HCT116 (cell line): ENCODE measurements at regions not wholly inside any gene's neighbourhood (a gene's known extent, or its start where the extent isn't known, plus 50 kb on each side); places are given as distances from the start of the nearest gene placed in this dataset.
"Not testable (repeated sequence)": the region's sequence is repeated elsewhere in the genome, so short reads cannot be mapped to it uniquely, and the experiment has no call there.

Experiments used
- ATAC-seq: fragments of 200-7000 bp; cut with Tn5 transposase; 2 replicates; pipeline ENCODE4 v1.9.1; 2020; ENCODE audit warnings: mild to moderate bottlenecking, moderate library complexity
- BruUV-seq: library from RNA; stranded (reverse); fragments of 400-500 nt; replicated peaks from 2 replicates; lab custom pipeline; 2021; lab: Mats Ljungman, UMichigan
- CTCF ChIA-PET: fragments of 300-600 bp; sonication (Branson Sonifier 250); formaldehyde crosslinking; loops from one replicate; lab custom pipeline; 2021; ENCODE audit warnings: antibody characterized with exemption; lab: Charles Lee
- POLR2A ChIA-PET: fragments of 300-600, 350-600 bp; sonication (Branson Sonifier 250); formaldehyde crosslinking; loops from one replicate; lab custom pipeline; 2021; ENCODE audit warnings: antibody characterized with exemption; lab: Charles Lee
- RAD21 ChIA-PET, 2 experiments: fragments of 300-600 bp; sonication (Branson Sonifier 250); formaldehyde crosslinking; loops; one replicate each; lab custom pipeline; 2023; ENCODE audit warnings: low total read pairs in 2 of 2; ENCODE audit not compliant: uncharacterized antibody in 2 of 2, unreplicated experiment in 2 of 2, low non-redundant PET in 1 of 2; lab: Charles Lee
- DNase-seq: peaks from one replicate; pipeline ENCODE4 v3.0.0-alpha.2; 2010; ENCODE audit warnings: low read depth, low spot score
- H2AFZ ChIP-seq: fragments of 200-600 bp; shearing (Covaris generic), sonication (generic); 2 replicates; pipeline ENCODE4 v1.6.1; 2017; ENCODE audit warnings: low read depth, mixed run types, mixed read lengths, antibody characterized with exemption, low read length; ENCODE audit not compliant: poor library complexity, severe bottlenecking
- H3K27ac ChIP-seq: 2 replicates; pipeline ENCODE4 v1.5.1; 2012; ENCODE audit warnings: low read depth, low read length
- H3K27me3 ChIP-seq: fragments of 200-600 bp; sonication (generic); 2 replicates; pipeline ENCODE4 v1.6.1; 2016; ENCODE audit warnings: mixed run types, low read length, mixed read lengths; ENCODE audit not compliant: insufficient read depth
- H3K36me3 ChIP-seq, 2 experiments: fragments of 200-500 bp in 1 of 2; fragments of 200-600 bp in 1 of 2; sonication (Bioruptor generic) in 1 of 2; sonication (generic) in 1 of 2; 2 replicates each; pipeline versions ENCODE4 v1.5.1 to v1.6.1; 2014 to 2016; ENCODE audit warnings: low read length in 2 of 2, inconsistent platforms in 1 of 2, mixed read lengths in 1 of 2, mixed run types in 1 of 2; ENCODE audit not compliant: insufficient read depth in 2 of 2, control insufficient read depth in 1 of 2
- H3K4me1 ChIP-seq, 2 experiments: fragments of 200-600 bp in 1 of 2; sonication (generic) in 1 of 2; 2 replicates each; pipeline versions ENCODE4 v1.5.1 to v1.6.1; 2012 to 2017; ENCODE audit warnings: low read length in 2 of 2, inconsistent platforms in 1 of 2, mild to moderate bottlenecking in 1 of 2, mixed read lengths in 1 of 2, mixed run types in 1 of 2, moderate library complexity in 1 of 2; ENCODE audit not compliant: insufficient read depth in 2 of 2, control insufficient read depth in 1 of 2
- H3K4me2 ChIP-seq: fragments of 200-600 bp; sonication (generic); 2 replicates; pipeline ENCODE4 v1.6.1; 2017; ENCODE audit warnings: mixed run types, low read length, mixed read lengths
- H3K4me3 ChIP-seq, 2 experiments: fragments of 200-600 bp in 1 of 2; sonication (generic) in 1 of 2; replicated peaks in 1 of 2; 2 replicates each; pipeline ENCODE4 v1.5.1; 2011 to 2016; ENCODE audit warnings: low read length in 2 of 2, control low read depth in 1 of 2, low read depth in 1 of 2, mild to moderate bottlenecking in 1 of 2, mixed read lengths in 1 of 2, mixed run types in 1 of 2
- H3K79me2 ChIP-seq: fragments of 200-600 bp; sonication (generic); 2 replicates; pipeline ENCODE4 v1.6.1; 2017; ENCODE audit warnings: mild to moderate bottlenecking, mixed run types, low read length, moderate library complexity, mixed read lengths; ENCODE audit not compliant: insufficient read depth
- H3K9ac ChIP-seq: fragments of 200-600 bp; sonication (generic); 2 replicates; pipeline ENCODE4 v1.6.1; 2016; ENCODE audit warnings: low read length, mixed read lengths
- H3K9me2 ChIP-seq: fragments of 200-600 bp; sonication (generic), shearing (Covaris generic); 2 replicates; pipeline ENCODE4 v1.6.1; 2017; ENCODE audit warnings: mixed run types, mild to moderate bottlenecking, moderate library complexity; ENCODE audit not compliant: insufficient read depth
- H3K9me3 ChIP-seq, 2 experiments: fragments of 200-500 bp in 1 of 2; fragments of 200-600 bp in 1 of 2; sonication (Bioruptor generic) in 1 of 2; sonication (generic) in 1 of 2; 2 replicates each; pipeline ENCODE4 v1.6.1; 2014 to 2017; ENCODE audit warnings: low read length in 2 of 2, mixed read lengths in 2 of 2, inconsistent platforms in 1 of 2, low read depth in 1 of 2, mild to moderate bottlenecking in 1 of 2, mixed run types in 1 of 2, moderate library complexity in 1 of 2; ENCODE audit not compliant: control insufficient read depth in 1 of 2, insufficient read depth in 1 of 2
- H4K20me1 ChIP-seq: fragments of 200-600 bp; sonication (generic), shearing (Covaris generic); 2 replicates; pipeline ENCODE4 v1.6.1; 2017; ENCODE audit warnings: mixed run types, mild to moderate bottlenecking, moderate library complexity; ENCODE audit not compliant: insufficient read depth
- POLR2A ChIP-seq: IDR thresholded peaks from 2 replicates; pipeline ENCODE4 v1.7.0; 2011; ENCODE audit warnings: borderline replicate concordance; ENCODE audit not compliant: insufficient read depth, insufficient read length; ENCODE audit errors: extremely low read depth
- RAD21 ChIP-seq: IDR thresholded peaks from 2 replicates; pipeline ENCODE4 v1.6.1; 2012; ENCODE audit warnings: low read depth, mild to moderate bottlenecking
- SIN3A ChIP-seq: IDR thresholded peaks from 2 replicates; pipeline ENCODE4 v1.6.1; 2012; ENCODE audit warnings: low read depth
- YY1 ChIP-seq: IDR thresholded peaks from 2 replicates; pipeline ENCODE4 v1.6.1; 2011; ENCODE audit warnings: low read length, low read depth, moderate library complexity, mild to moderate bottlenecking; ENCODE audit not compliant: insufficient replicate concordance; ENCODE audit errors: extremely low read depth
- ZNF274 ChIP-seq: fragments of 200-500 bp; sonication (Bioruptor generic); IDR thresholded peaks from 2 replicates; pipeline ENCODE4 v1.6.1; 2014; ENCODE audit warnings: mild to moderate bottlenecking, low read depth, low read length, inconsistent platforms
- intact Hi-C: fragments of 100-400 bp; cut with micrococcal nuclease; formaldehyde crosslinking; loops from 2 replicates; pipeline ENCODE4 v1.10.0; 2022
- TF ChIP-seq, protein P1 (sequence below): IDR thresholded peaks from 2 replicates; pipeline ENCODE4 v1.6.1; 2012

DNA sequence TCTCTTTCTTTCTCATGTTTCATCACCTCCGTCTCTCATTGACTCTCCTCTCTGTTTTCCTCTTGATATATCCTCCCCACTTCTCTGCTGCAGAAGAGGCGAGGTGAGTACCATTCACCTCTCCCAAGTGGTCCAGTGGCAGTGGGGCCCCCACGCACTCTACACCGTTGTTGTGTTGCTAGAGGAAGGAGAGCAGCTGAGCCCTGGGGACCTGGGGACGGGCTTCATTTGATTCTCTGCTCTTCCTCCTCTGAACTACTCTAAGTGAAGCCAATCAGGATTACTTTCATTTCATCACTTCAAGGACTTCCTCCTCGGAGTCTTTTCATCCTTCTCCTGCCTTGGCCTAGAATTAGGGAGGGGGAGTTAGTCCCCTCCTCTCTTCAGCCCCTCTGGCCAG lies 64.6 kb downstream of the CCNE1 start:
- ChIA-PET CTCF (interaction anchor here (0.8 kb wide), 1 partner anchor 116 kb away, joined by 3 read pairs; no protein-coding TSS in a partner anchor), POLR2A (no interaction called here), RAD21 (interaction anchor here in 1 of 2 experiments (0.6 kb wide), 1 partner anchor 125 kb away, joined by 7 read pairs; no protein-coding TSS in a partner anchor)
- ATAC-seq = no peak
- H3K4me1 ChIP-seq = peaks cover 0 to 27% of the 10 kb centered on the region in 2 experiments; a peak in 3 of 4 replicates
- no peak overlapping the region for H3K9ac ChIP-seq
- no peak overlapping the region for H3K27ac ChIP-seq
- no peaks in the 10 kb centered on the region for H3K79me2 ChIP-seq
- no peaks in the 10 kb centered on the region for H3K9me3 ChIP-seq
- DNase-seq = no peak
- H3K27me3 ChIP-seq = no peaks in the 10 kb centered on the region
- H2AFZ ChIP-seq = no peak overlapping the region
- H3K4me2 ChIP-seq = no peak overlapping the region
- no peaks in the 10 kb centered on the region for H4K20me1 ChIP-seq
- no peak overlapping the region for H3K4me3 ChIP-seq
- H3K9me2 ChIP-seq = no peaks in the 10 kb centered on the region
- intact Hi-C loops = no loop called here
- no TSS peak for BruUV-seq
- H3K36me3 ChIP-seq = no peaks in the 10 kb centered on the region
- TF ChIP-seq YY1 (no peak), POLR2A (no peak), RAD21 (no peak), ZNF274 (no peak), SIN3A (no peak)
- TF ChIP-seq, protein P1, sequence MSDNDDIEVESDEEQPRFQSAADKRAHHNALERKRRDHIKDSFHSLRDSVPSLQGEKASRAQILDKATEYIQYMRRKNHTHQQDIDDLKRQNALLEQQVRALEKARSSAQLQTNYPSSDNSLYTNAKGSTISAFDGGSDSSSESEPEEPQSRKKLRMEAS = no peak

DNA sequence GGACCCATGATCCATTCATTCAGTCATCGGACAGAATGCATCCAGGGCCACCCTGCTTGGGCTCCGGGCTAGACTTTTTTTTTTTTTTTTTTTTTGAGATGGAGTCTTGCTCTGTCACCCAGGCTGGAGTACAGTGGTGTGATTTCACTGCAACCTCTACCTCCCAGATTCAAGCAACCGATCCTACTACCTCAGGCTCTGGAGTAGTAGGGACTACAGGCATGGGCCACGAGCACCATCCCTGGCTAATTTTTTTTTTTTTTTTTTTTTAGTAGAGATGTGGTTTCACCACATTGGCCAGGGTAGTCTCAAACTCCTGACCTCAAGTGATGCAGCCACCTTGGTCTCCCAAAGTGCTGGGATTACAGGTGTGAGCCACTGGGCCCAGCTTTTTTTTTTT lies 65.1 kb downstream of the CCNE1 start:
- H3K27me3 ChIP-seq, POLR2A ChIA-PET, ATAC-seq, H3K4me2 ChIP-seq, BruUV-seq, CTCF ChIA-PET, H3K9me3 ChIP-seq, H3K4me3 ChIP-seq, H3K9ac ChIP-seq, H4K20me1 ChIP-seq, DNase-seq, H2AFZ ChIP-seq, H3K36me3 ChIP-seq, intact Hi-C loops, RAD21 ChIA-PET, H3K79me2 ChIP-seq, H3K9me2 ChIP-seq, H3K27ac ChIP-seq: not testable (repeated sequence)
- peaks cover 0 to 27% of the 10 kb centered on the region in 2 experiments; a peak in 3 of 4 replicates for H3K4me1 ChIP-seq
